GM12891 (cell line): ENCODE measurements at regions not wholly inside any gene's neighbourhood (a gene's known extent, or its start where the extent isn't known, plus 50 kb on each side); places are given as distances from the start of the nearest gene placed in this dataset.

Experiments
- DNase-seq: peaks from one replicate; pipeline ENCODE4 v3.0.0; 2011; ENCODE audit warnings: low spot score; ENCODE audit not compliant: insufficient read length
- FAIRE-seq: peaks from 2 replicates; lab custom pipeline; 2011; peaks lifted over from hg19 to GRCh38; lab: Jason Lieb, UNC
- PAX5 ChIP-seq: IDR thresholded peaks from 2 replicates; pipeline ENCODE4 v1.6.1; 2011; ENCODE audit warnings: low read length, moderate library complexity, mild to moderate bottlenecking; ENCODE audit not compliant: insufficient read depth, severe bottlenecking
- POLR2A ChIP-seq: IDR thresholded peaks from 2 replicates; pipeline ENCODE4 v1.6.1; 2011; ENCODE audit warnings: low read depth, low read length, control low read depth
- POLR2AphosphoS5 ChIP-seq: IDR thresholded peaks from 2 replicates; pipeline ENCODE4 v1.6.1; 2011; ENCODE audit warnings: low read depth, low read length, control low read depth
- POU2F2 ChIP-seq: IDR thresholded peaks from 2 replicates; pipeline ENCODE4 v1.6.1; 2011; ENCODE audit warnings: low read depth, mild to moderate bottlenecking, control low read depth, low read length, moderate library complexity
- SPI1 ChIP-seq: IDR thresholded peaks from 2 replicates; pipeline ENCODE4 v1.6.1; 2011; ENCODE audit warnings: low read depth, low read length, control low read depth
- TAF1 ChIP-seq: IDR thresholded peaks from 2 replicates; pipeline ENCODE4 v1.6.1; 2011; ENCODE audit warnings: low read depth, low read length, control low read depth

DNA sequence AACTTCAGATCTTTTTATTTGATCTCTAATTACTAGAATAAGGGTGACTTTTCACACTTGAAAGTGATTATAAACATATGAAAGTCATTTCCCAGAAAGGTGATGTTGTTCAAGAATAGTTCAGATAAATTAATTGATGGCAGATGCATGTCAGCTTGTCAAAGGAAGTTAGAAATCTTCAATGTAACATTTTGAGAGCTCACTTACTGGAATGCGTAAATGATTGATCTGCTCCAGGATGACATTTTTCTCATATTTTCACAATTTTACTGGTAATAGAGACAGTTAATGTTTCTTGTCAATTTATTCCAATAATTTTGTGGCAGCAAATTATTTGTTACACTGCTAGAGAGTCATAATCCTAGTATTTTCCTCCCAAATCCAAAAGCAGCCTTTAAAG lies 424.2 kb downstream of the PLA2G4A start:
- TF ChIP-seq POLR2AphosphoS5 (no peak), PAX5 (no peak), POLR2A (no peak), TAF1 (no peak), POU2F2 (no peak), SPI1 (no peak)
- DNase-seq = no peak
- no peak for FAIRE-seq

DNA sequence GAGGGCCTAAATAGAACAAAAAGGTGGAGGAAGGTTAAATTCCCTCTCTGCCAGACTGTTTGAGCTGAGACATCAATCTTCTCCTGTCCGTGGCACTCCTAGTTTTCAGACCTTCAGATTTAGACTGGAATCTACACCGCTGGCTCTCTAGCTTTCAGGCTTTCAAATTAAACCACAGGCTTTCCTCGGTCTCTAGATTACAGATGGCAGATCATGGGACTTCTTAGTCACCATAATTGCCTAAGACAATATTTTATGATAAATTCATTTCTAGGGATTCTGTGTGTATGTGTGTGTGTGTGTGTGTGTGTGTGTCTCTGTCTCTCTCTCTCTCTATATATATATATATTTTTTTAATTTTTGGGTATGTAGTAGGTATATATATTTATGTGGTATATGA lies 428.7 kb downstream of the PLA2G4A start:
- no peak for FAIRE-seq
- TF ChIP-seq PAX5 (no peak), POLR2A (no peak), TAF1 (no peak), SPI1 (no peak), POLR2AphosphoS5 (no peak), POU2F2 (no peak)

DNA sequence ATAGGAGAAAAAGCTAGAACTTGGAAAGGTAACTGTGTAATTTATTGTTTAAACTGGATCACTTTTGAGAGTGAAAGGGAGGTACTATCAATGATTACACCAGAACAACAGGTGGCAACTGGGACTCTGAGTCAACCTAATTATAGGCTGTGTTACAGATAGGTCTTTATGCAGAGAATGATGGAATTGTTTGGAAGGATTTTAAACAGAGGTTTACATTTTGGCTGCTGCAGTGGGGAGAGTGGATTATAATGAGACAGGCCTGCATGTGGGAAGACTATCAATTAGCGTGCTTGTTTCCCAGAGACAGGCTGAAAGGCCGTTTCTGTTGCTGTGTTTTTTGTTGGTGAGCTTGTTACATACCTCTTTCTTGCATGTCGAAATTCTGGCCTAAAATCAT lies 432.9 kb downstream of the PLA2G4A start:
- no peak for DNase-seq
- no peak for FAIRE-seq
- no peak for TF ChIP-seq POLR2AphosphoS5
- TF ChIP-seq TAF1 = no peak
- no peak for TF ChIP-seq SPI1
- TF ChIP-seq POLR2A = no peak
- TF ChIP-seq POU2F2 = no peak
- TF ChIP-seq PAX5 = no peak

More for the DNA sequence above, 428.7 kb downstream of the PLA2G4A start:
- no peak for DNase-seq

DNA sequence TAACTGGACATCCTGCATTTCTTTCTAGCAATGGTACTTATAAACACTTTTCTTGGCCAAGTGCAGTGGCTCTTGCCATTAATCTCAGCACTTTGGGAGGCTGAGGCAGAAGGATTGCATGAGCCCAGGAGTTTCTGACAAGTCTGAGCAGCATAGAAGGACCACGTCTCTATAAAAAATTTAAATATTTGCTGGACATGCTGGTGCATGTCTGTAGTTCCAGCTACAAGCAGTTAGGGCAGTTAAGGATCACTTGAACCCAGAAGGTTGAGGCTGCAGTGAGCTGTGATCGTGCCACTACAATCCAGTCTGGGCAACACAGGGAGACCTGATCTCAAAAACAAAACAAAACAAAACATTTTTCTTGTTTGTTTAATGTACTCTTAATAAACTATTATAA lies 434.0 kb downstream of the PLA2G4A start:
- TF ChIP-seq POLR2AphosphoS5 (no peak), SPI1 (no peak), POLR2A (no peak), POU2F2 (no peak), PAX5 (no peak), TAF1 (no peak)
- DNase-seq (no peak), FAIRE-seq (no peak)

DNA sequence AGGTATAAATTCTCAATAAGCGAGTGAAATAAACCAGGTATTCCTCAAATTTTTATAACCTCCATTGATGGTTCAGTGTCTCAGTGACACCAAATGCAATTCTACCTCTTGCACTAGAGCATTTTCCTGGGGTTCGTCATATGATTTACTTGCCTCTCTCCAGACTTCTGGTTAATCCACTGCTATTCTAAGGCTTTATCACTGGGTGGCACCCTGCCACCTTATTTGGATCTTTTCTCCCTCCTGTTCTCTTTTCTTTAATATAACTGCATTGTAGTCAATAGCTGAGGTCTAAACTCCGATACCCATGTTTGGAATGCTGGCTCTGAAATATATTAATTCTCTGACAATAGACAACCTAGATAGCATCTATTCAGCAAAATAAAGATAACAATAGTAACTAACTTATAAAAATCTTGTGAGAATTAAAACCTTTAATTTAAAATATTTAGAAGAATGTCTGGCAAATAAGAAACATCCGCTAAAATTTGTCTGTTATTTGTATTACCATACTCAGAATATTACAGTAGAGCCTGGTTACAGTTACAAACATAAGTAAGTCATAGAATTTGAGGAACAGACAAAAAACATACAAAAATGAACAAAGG lies 436.4 kb downstream of the PLA2G4A start:
- no peak for DNase-seq
- FAIRE-seq = no peak
- TF ChIP-seq POLR2AphosphoS5 = no peak
- no peak for TF ChIP-seq POU2F2
- TF ChIP-seq POLR2A = no peak
- TF ChIP-seq PAX5 = no peak
- TF ChIP-seq TAF1 = no peak
- no peak for TF ChIP-seq SPI1

DNA sequence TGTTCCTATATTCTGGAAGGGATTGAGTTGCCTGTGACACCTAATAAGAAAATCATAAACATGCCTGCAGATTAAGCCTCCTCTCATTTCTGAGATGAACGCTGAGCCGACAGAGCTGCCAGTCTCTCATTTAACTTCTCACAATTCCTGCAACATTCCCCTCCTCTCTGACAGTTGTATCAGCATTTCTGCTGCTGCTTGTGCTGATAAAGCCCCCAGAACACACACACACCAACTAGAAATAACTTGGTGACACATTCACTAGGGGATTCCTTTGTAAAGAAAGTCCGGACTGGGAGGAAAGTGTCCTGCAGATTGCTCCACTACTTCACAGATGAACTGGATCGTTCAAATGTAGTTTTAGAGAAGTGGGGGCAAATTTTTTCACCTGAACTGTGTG lies 437.3 kb downstream of the PLA2G4A start:
- FAIRE-seq (no peak), DNase-seq (no peak)
- TF ChIP-seq TAF1 (no peak), POLR2A (no peak), PAX5 (no peak), POLR2AphosphoS5 (no peak), POU2F2 (no peak), SPI1 (no peak)

DNA sequence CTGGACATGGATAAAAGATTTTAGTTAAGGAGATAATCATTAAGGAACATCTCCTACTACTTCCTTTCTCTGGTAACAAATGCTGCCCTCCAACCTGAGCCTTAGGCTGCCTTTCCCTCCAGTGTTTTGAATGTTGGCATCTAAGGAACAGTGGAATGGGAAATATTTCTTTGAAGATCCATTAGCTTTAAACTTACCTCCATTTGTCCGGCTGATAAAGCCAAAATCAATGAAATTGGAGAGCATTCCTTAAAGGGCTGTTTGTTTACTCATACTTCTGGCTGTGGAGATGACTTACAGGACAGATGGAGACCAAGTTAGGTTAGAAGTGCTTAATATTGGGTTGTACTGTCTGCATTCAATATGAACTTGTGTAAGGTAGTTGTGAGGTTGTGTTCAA lies 439.1 kb downstream of the PLA2G4A start:
- no peak for DNase-seq
- TF ChIP-seq TAF1 (no peak), POLR2AphosphoS5 (no peak), PAX5 (no peak), POLR2A (no peak), SPI1 (no peak), POU2F2 (no peak)
- no peak for FAIRE-seq

DNA sequence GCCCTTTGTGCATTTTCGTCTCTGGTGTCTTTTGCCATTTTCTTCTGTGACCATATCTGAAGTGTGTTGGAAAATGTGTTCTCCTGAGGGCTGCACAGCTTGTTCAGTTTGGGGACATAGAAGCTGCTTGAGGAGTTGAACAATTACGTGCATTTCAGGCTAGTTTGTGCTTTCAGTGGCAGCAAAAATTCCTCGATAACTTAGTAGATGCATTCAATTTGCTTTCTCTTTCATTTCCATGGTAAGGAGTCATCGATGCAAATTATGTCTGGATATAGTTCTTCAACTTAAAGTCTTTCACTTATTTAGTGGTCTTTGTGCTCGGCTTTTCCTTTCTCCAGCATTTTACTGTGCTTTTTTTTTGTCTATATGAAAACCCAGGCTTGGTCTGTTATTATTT lies 441.5 kb downstream of the PLA2G4A start:
- no peak for TF ChIP-seq POLR2AphosphoS5
- no peak for TF ChIP-seq PAX5
- TF ChIP-seq TAF1 = no peak
- TF ChIP-seq POLR2A = no peak
- TF ChIP-seq POU2F2 = no peak
- TF ChIP-seq SPI1 = no peak
- FAIRE-seq = no peak
- DNase-seq = no peak

DNA sequence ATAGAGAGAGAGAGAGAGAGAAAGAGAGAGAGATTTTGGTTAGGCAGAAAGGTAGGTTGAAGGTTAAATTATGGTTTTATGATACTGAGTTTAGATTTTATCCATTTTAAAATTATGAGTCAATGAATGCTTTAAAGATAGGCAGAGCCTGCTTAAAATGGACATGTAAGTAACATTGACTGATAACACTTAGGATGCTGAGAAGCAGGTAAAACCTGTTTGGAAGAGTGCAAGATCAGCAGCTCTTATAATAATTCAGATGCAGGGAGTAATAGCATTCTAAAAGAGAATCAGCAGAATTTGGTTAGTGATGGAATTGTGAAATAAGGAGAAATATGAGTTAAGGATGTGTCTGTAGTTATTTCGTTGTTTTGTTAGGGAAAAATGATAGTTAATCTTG lies 446.6 kb downstream of the PLA2G4A start:
- no peak for FAIRE-seq
- TF ChIP-seq POU2F2 (no peak), POLR2AphosphoS5 (no peak), TAF1 (no peak), POLR2A (no peak), PAX5 (no peak), SPI1 (no peak)
- DNase-seq = no peak

DNA sequence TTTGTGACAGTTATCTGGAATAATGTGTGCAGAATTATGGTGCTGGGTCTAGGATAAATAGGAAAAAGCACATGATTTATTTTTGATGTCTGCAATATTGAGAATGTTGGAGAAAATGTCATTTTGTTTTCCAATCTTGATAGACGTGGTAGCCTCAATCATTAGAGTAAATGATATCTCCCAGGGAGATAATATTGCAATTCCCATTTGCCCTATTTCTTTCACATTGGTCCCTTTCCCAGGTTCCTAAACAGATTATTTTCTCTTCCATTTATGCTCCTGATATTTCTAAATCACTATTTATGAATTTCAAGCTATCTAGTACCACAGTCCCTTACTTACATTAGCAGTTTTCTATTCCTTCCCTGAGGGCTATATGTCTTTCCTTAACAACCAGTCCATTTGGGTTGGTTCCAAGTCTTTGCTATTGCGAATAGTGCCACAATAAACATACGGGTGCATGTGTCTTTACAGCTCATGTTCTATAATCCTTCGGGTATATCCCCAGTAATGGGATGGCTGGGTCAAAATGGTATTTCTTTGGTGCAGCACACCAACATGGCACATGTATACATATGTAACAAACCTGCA lies 447.3 kb downstream of the PLA2G4A start:
- FAIRE-seq = no peak
- no peak for DNase-seq
- TF ChIP-seq SPI1 = no peak
- no peak for TF ChIP-seq TAF1
- TF ChIP-seq PAX5 = no peak
- no peak for TF ChIP-seq POU2F2
- TF ChIP-seq POLR2A = no peak
- no peak for TF ChIP-seq POLR2AphosphoS5

DNA sequence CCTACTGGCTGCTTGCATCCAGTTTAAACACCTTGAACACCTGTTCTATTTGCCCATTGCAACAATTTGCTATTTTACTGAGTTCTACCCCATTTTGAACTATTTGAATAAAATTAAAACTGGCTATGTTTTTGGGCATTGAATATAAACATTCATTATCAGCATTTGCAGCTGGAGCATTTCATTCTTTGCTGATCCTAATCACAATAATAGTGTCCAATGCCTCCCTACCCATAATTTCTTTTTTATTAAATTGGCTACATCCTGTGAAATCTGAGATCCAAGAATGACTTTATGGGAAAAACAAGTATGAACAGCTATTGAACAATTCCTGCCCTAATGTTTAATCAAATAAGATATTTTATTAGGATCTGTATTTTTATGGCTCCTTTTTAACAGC lies 447.9 kb downstream of the PLA2G4A start:
- FAIRE-seq = no peak
- no peak for DNase-seq

More for the DNA sequence above, 447.9 kb downstream of the PLA2G4A start:
- no peak for TF ChIP-seq PAX5
- TF ChIP-seq TAF1 = no peak
- no peak for TF ChIP-seq POLR2A
- no peak for TF ChIP-seq SPI1
- no peak for TF ChIP-seq POU2F2
- TF ChIP-seq POLR2AphosphoS5 = no peak
